ENCODE measurements at regions not wholly inside any gene's neighbourhood (a gene's known extent, or its start where the extent isn't known, plus 50 kb on each side); places are given as distances from the start of the nearest gene placed in this dataset.

GRCh38 chr17:71024172-71024571, 854.8 kb downstream of the KCNJ2 start:
- TF ChIP-seq POLR2AphosphoS5 (IDR thresholded peaks at IDR 0.05; ENCODE audit: low read depth, low read length) (no peak), POLR2A (IDR thresholded peaks at IDR 0.05; ENCODE audit: low read depth, low read length) (no peak)
